HG02763 (cell line): ENCODE measurements at regions not wholly inside any gene's neighbourhood (a gene's known extent, or its start where the extent isn't known, plus 50 kb on each side); places are given as distances from the start of the nearest gene placed in this dataset.

Experiments
- ATAC-seq: cut with Tn5 transposase; IDR thresholded peaks from one replicate; pipeline ENCODE4 v1.9.1; 2021; ENCODE audit warnings: mild to moderate bottlenecking, moderate library complexity; ENCODE audit not compliant: unreplicated experiment

- no peak for ATAC-seq
These were observed 107.8 kb downstream of the TFAP2A start for GRCh38 chr6:10307028-10307427.

GRCh38 chr6:10305790-10306415 lies 109.0 kb downstream of the TFAP2A start:
- no peak for ATAC-seq

GRCh38 chr6:10303608-10304506 lies 111.0 kb downstream of the TFAP2A start:
- no peak for ATAC-seq

GRCh38 chr6:10302566-10303235 lies 112.2 kb downstream of the TFAP2A start:
- ATAC-seq, result no peak

- ATAC-seq, result no peak
These were observed 114.8 kb downstream of the TFAP2A start for GRCh38 chr6:10300071-10300470.

GRCh38 chr6:10297832-10298231 lies 117.0 kb downstream of the TFAP2A start:
- no peak for ATAC-seq

GRCh38 chr6:10278746-10279145 lies 136.1 kb downstream of the TFAP2A start:
- no peak for ATAC-seq

GRCh38 chr6:10276660-10277287 lies 138.1 kb downstream of the TFAP2A start:
- ATAC-seq, result no peak

- ATAC-seq, result no peak
These were observed 138.8 kb downstream of the TFAP2A start for GRCh38 chr6:10276106-10276505.

GRCh38 chr6:10272591-10272990 lies 142.3 kb downstream of the TFAP2A start:
- no peak for ATAC-seq

- no peak for ATAC-seq
These were observed 142.9 kb downstream of the TFAP2A start for GRCh38 chr6:10271982-10272381.

GRCh38 chr6:10269814-10270472 lies 144.9 kb downstream of the TFAP2A start:
- ATAC-seq, result no peak

- no peak for ATAC-seq
These were observed 146.1 kb downstream of the TFAP2A start for GRCh38 chr6:10268611-10269310.

- no peak for ATAC-seq
These were observed 146.8 kb downstream of the TFAP2A start for GRCh38 chr6:10268111-10268510.

- ATAC-seq, result no peak
These were observed 148.4 kb downstream of the TFAP2A start for GRCh38 chr6:10266462-10266861.

GRCh38 chr6:10266061-10266460 lies 148.8 kb downstream of the TFAP2A start:
- no peak for ATAC-seq

GRCh38 chr6:10262505-10262904 lies 152.4 kb downstream of the TFAP2A start:
- no peak for ATAC-seq

- no peak for ATAC-seq
These were observed 155.2 kb downstream of the TFAP2A start for GRCh38 chr6:10259671-10260070.

GRCh38 chr6:10258341-10258740 lies 156.5 kb downstream of the TFAP2A start:
- ATAC-seq, result no peak

- ATAC-seq, result no peak
These were observed 158.7 kb downstream of the TFAP2A start for GRCh38 chr6:10256113-10256690.
